Activated CD4-positive, alpha-beta T cell treated with anti-CD3 and anti-CD28 coated beads, Interleukin-2, amount 50 U/mL, for 4 hours (primary cell): ENCODE measurements at regions not wholly inside any gene's neighbourhood (a gene's known extent, or its start where the extent isn't known, plus 50 kb on each side); places are given as distances from the start of the nearest gene placed in this dataset.
"Not testable (repeated sequence)": the region's sequence is repeated elsewhere in the genome, so short reads cannot be mapped to it uniquely, and the experiment has no call there.

ENCODE experiments used
- DNase-seq, 2 experiments: peaks; one replicate each; pipeline ENCODE4 v3.0.0-alpha.2; 2020

DNA sequence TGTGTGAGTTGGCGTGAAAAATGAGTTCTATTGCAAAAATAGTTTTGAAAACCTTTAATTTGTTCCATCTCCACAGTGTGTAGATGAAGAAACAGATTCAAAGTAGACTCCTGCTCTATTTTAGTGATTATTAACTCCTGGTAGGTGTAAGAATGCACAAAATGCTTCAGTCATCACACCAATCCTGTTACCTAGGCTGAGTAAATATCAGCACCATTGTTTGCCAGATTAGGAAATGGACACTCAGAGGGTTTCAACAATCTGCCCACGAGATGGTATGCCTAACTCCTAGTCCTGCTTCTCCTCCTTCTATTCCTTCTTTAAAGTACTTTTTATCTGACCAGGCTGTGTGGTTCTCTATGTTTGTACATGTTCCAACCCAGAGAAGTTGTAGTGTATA, 108.9 kb upstream of the AHI1 start:
- DNase-seq = no peak

DNA sequence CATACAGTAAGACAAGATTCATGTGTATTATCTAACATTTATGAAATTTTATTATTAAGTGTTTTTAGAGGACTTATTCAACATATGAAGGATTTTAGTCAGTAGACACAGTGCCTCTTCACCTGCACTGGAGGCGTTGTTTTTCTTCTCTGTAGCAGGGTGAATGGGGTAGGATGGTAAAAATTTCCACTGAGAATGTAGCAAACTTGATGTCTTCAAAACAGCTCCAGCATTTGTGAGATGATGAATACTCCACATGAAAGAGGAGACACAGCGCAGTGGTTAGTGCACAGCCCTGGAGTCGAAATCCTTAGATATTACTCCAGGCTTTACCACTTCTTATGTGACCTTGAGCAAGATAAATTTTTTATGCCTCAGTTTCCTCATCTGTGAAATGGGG, 110.5 kb upstream of the AHI1 start:
- no peak for DNase-seq

DNA sequence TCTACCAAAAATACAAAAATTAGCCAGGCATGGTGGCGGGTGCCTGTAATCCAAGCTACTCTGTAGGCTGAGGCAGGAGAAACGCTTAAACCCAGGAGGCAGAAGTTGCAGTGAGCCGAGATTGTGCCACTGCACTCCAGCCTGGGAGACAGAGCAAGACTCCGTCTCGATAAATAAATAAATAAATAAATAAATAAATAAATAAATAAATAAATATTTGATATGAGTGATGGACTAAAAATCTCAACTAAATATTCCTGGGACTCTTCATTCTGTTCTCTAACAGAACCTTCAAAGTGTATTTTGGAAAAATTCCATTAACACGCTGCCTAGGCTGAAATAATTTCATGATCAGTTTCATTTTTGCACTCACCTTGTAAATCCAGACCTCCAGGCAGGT, 112.7 kb upstream of the AHI1 start:
- DNase-seq = not testable (repeated sequence)

DNA sequence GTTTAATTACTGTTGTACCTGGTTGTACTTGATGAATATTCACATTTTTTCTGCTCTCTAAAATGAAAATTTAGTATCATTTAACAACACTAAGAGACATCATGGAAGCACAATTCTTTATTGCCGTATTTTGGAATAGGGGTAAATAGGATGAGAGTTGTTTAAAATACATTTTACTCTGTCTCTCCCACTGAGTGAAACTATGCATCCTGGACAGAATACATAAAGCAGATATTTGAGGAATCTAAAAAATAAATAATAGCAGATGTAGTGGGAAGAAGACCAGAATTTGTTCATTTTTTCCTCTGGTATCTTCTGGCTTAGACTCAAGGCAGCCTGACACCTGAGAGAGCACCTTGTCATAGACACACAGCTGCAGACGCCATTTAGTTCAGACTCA, 119.1 kb upstream of the AHI1 start:
- DNase-seq = no peak

DNA sequence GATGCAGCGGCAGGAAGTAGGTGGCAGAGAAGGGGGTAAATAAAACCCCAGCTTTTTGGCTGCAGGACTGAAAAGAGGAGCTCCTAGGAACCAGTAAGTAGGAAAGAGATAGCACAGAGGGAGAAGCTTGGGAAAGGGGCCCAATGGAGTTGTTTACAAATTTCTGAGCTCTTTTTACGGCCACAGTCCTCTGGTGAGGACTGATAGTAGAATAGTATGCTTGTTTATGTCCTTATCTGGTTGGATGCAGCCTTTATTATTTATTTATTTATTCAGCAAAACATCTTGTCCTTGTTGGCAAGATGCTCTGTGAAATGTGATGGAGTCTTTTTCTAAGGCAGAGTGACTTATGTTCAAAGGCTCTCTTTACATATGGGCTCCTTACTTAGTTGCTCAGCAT, 119.7 kb upstream of the AHI1 start:
- no peak for DNase-seq

DNA sequence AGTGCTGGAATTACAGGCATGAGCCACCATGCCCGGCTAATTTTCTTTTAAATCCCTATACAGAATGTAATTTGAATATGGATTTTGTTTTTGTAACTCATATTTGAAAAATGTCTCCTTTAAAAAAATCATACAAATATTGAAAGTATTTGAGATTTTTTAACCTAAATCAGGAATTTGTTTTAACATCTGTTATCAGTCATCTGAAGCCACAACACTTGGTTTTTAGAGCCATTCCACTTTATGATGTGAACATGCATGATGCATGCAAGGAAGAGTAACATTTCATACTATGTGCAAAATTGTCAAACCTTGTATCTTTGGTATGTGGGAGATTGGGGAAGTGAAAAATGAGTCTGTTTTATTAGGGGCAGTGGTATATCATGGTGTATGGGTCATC, 124.5 kb upstream of the AHI1 start:
- DNase-seq = no peak

DNA sequence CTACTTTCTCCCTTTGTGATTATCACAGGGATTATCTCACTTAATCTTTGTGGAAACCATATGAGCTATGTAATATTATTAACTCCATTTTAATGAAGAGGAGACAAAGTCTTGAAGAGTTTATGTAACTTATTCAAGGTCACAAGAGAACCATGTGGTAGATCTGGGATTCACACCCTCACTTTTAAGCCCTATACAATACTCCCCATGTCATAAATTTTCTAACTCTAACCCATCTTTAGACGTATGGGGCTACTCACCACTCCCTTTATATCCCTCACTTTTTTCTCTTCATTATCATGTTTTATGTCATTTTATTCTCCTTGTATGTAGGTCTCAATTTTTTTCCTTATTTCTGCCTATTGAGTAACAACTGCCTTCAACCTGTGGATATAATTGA, 126.4 kb upstream of the AHI1 start:
- DNase-seq = no peak

DNA sequence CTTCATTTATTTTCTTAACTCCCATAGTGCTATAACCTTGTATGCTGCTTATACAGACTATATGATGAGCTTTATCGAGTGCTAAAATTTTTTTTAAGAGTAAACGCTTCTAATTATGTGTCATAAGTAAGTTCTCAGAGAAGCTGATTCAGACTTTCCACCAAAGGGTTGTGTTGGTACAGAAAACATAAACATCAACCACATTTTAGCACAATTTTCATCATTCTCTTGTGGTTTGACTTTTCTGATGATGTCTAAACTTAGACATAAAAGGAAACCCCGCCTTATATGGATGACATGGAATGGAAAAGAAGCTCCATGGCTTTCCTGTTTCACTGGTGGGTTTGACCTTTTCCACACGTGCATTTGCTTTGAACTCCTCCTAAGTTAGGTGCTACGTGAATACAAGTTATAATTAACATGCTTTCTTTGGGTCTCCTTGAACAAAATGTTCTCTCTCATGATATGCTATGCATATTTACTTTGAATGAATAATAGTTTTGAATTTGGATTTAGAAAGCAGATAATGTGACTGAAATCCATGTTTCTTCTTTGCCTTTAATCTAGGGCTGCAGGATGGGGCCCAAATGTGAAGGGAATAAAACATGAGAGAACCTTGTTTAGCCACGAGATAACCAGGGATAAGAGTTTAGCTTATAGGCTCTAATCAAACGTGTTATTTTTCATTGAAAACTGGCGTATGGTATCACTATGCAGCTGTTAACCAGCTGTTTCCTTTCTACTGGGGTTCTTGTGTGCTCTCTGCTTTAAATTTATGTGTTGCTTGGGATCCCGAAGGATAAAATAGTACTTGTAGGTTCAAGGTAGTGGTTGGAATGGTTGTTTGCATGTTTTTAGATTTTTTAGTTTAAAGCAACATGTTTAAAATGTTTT, 127.1 kb upstream of the AHI1 start:
- no peak for DNase-seq

DNA sequence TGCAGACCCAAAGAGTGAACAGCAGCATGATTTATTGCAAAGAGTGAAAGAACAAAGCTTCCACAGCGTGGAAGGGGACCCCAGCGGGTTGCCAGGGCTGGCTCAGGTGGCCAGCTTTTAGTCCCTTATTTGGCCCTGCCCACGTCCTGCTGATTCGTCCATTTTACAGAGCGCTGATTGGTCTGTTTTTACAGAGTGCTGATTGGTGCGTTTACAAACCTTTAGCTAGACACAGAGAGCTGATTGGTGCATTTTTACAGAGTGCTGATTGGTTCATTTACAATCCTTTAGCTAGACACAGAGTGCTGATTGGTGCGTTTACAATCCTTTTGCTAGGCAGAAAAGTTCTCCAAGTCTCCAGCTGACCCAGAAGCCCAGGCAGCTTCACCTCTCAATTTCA, 128.5 kb upstream of the AHI1 start:
- DNase-seq = not testable (repeated sequence)

DNA sequence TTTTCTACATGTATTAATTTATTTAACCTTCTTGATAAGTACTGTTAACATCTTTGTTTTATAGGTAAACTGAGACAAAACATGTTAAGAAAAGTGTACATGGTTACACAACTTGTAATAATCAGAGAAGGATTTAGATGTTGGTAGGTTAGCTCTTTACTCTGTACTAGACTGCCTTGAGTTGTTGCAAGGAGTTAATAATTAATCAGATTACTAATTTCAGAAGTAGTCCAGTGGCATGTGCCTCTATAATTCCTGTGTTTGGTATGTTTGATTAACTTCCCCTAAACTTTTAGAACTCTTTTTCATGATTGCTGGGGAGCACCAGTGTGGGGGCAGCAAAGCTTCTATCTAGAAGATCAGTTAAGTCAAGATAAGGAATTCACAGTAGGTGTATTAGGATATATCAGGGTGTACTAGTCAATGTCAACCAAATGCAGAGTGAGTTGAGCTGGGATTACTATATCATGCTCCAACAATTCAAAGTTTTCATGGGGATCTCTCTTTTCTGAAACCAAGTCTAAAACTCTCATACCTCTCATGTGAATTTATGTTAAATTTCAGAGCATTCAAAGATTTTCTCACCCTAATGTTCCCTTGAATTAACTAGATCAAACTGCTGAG, 129.7 kb upstream of the AHI1 start:
- no peak for DNase-seq

DNA sequence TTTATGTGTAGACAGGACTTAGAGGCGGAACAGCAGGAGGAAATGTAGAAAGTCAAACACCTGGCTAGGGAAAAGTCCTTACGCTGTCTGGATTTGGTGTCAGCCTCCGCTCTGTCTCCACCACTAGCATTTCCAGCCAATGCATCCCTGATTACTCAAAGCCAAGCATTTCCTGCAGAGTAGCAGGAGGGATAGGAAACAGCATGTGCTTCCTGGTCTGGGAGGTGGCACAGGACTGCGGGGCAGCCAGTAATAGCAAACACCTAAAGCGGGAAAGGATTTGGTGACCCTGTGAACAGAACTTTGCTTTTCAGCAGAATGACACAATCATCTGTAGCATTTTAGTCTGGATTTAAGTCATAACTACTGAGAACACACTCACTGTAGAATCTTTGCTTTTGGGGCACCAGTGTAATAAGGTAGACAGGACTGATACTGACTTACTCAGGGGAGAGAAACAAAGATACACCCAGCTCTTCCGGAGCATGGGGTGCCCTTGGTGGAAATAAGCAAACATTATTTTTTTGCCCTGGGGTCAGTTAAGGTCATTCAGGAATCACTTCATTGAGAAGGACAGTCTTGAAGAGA, 133.3 kb upstream of the AHI1 start:
- no peak for DNase-seq

DNA sequence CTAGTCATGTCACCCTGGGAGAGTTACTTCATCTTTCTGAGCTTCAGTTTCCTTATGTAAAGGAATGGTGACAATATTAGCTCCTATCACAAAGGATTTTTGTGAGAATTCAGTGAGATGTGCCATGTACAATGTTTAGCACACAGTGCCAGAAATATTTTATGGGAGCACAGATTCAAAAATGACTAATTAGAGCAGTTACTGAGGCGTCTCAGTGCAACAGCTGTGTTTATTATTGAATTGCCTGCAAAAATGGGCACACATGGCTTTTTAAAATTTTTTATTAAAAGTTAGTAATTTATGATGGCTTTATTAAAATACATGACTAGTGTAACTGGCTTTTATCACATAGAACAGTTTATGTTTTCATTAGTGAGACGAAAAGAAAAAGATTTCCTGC, 134.3 kb upstream of the AHI1 start:
- DNase-seq = no peak

DNA sequence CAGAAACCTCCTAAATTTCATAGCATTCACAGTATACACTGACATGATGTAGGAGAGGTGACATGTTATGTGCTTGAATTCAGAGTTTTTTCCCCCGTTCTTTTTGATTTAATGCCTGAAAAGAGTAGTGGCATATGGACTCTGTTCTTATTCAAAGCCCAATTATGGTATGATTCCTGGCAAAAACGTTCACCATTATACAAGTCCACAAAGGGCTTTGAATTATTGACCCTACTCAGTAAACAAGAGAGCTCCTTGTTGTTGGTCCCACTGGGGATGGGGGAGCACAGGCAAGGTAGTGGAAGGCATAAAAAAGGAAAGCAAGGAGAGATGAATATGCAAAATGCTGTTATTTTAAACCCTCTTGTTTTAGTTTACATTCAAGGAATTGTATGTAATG, 136.0 kb upstream of the AHI1 start:
- no peak for DNase-seq

DNA sequence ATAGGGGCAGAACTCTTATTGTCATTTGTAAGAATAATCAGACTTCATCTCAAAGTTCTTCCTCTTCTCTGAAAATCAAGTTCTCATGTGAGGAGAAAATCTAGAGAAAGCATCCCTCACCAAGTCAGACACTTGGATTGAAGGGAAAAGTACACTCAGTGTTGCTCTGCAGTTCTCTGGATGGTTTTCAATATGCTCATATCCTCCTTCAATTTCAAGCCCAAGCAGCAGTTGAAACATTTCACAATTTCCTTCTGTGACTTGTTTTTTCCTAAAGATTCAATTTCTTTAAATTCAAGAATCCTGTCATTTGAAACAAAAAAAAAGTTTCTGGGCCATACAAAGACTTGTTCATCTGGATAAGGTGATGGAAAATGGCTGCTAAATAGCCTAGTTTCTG, 140.2 kb upstream of the AHI1 start:
- DNase-seq = no peak

DNA sequence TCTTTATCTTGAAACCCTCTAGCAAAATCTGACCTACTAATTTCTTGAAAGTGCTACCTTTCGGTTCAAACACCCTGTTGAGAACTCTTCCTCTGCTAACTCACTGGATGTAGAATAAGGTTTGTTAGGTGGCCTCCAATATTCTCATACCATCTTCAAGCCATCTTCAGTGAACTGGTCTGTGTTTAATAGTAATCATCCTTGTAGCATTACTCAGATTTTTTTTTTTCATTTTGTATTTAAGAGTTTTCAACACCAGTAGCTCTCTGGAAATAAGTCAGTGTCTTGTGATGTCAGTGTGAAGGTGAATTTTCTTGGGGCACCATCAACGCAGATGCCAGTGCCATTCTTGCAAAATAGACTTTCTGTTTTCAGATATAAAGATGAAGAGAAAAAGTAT, 140.6 kb upstream of the AHI1 start:
- no peak for DNase-seq

DNA sequence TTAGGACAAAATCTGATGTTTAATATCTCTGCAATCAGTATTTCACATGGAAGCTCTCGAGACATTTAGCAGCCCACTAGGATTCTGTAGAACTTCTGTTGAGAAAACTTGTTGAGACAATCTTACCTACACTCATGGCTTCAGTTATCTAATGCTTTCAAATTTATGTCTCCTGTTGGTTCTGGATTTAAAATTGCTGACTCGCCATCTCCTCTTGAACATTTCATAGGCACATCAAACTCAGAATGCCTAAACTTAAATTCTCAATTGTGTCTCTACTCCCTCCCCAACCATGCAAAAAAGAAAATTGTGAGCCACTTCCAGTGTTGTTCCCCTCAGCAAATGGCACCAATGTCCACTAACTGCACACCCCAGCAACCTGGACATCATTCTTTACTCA, 142.5 kb upstream of the AHI1 start:
- DNase-seq = no peak

DNA sequence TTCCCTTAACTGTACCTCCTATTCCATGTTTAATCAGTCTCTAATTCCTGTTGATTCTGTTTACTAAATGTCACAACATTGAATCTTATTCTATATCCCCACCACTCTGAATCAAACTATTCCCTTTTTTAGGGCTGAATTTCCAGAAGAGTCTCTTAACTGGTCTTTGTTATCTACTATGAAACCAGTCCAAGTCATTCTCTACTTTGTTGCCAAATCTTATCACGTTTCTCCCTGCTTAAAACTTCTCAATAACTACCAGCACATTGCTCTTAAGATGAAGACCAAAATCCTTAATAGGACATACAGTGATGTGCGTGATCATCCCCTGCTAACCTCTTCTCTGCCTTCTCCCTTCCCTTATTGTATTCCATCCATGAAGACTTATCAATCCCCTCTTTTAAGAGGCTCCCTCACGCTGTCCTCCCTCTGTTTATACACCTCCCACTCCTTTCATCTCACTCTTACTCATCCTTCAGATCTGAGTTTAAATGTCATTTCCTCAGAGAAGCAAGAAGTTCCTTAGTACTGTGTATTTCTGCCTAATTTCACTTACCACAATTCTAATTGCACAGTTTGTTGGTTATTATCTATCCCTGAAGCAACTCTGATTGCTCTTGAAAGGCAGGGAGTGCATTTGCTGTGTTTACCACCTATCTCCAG, 143.0 kb upstream of the AHI1 start:
- no peak for DNase-seq

DNA sequence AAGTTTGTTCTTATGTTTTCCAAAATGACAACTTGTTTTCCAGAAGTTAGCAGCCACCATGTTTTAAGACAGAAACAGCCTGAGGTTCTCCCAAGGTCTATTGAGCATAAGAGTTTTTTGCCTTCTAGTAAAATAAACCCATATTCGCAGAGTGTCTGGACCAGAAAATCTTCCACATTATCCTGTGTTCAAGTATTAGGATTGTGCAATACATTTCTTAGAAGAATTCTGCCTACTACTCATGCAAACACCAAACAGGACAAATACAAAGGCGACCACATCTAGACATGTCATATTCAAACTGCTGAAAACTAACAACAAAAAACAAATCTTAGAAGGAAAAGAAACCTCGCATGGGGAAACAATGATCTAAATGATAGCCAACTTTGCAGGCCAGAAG, 145.4 kb upstream of the AHI1 start:
- DNase-seq = no peak

DNA sequence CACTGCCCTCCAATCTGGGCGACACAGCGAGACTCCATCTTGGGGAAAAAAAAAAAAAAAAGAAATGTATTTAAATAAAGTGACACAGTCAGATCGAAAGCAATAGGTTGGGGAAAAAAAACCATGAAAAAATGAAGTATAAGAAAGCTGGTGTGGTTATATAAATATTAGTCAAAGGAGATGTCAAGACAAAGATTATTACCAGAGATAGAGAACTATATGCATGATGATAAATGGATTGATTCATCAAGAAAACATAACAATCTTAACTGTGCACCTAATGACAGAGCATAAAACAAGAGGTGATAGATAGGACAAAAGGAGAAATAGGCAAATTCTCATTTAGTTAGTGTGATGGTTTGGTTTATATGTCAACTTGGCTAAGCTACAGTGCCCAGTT, 146.9 kb upstream of the AHI1 start:
- DNase-seq = no peak

DNA sequence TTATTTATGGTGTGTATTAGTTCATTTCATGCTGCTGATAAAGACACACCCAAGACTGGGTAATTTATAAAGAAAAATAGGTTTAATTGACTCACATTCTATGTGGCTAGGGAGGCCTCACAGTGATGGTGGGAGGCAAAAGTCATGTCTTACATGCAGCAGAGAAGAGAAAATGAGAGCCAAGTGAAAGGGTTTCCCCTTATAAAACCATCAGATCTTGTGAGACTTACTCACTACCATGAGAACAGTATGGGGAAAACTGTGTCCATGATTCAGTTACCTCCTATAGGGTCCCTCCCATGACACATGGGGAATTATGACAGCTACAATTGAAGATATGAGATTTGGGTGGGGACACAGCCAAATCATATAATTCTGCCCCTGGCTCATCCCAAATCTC, 150.0 kb upstream of the AHI1 start:
- DNase-seq = no peak

DNA sequence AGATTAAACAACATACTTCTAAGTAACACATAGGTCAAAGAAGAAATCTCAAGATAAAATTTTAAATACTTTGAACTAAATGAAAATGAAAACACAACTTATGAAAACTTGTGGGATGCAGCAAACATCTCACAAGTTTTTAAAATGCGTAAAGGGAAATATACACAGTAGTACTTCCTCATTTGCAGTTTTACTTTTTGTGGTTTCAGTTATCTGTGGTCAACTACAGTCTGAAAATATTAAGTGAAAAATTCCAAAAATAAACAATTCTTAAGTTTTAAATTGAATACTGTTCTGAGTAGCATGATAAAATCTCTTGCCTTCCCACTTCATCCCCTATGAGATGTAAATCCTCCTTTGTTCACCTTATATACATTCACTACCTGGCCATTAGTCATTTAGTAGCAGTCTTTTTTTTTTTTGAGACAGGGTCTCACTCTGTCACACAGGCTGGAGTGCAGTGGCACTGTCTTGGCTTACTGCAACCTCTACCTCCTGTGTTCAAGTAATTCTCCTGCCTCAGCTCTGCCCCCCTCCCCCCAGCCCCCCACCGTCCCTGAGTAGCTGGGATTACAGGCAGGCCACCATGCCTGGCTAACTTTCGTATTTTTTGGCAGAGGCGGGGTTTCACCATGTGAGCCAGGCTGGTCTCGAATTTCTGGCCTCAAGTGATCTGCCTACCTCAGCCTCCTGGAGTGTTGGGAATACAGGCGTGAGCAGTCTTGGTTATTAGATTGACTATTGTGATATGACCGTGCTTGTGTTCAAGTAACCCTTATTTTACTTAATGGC, 154.6 kb upstream of the AHI1 start:
- DNase-seq = no peak

DNA sequence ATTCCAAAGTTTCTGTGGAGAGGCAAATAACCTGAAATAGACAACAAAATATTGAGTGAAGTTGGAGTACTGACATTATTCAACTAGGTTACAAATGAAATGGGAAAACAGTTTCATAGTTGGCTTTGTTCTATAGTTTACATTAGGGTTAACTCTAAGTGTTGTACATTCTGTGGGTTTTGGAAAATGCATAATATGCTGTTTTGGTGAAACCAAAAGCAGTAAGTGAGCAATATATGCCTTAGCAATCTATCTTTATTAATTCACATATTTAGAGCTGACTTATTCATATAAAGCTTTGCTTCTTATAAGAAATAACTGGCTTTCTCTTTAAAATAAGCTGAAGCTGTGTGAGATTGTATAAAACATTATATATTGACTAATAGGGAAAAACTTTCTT, 157.5 kb upstream of the AHI1 start:
- DNase-seq = no peak

DNA sequence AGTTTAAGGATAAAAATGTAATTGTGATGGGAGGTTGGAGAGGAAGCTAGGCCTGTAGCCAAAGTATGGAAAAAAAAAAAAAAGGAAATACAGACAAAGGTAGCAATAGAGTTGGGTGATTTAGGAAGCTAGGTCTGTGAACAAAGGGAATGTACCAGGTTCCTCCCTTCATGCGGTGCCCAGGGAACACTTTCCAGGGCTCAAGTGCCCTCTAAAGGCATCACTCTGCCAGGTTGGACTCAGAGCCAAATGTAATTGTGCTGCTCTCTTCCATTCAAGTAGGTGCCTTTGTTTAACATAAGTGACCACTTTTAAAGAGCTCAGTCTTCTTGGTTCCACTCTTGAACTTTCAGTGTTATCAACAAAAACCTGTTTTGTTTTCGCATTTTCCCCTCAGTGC, 159.7 kb upstream of the AHI1 start:
- DNase-seq = no peak
